ENCODE measurements at regions not wholly inside any gene's neighbourhood (a gene's known extent, or its start where the extent isn't known, plus 50 kb on each side); places are given as distances from the start of the nearest gene placed in this dataset.

- H3K27me3 ChIP-seq (ENCODE audit: control insufficient read depth, insufficient read depth, low read length) = no peaks in the 10 kb centered on the region
- ChIA-PET POLR2A (no interaction called here), CTCF (interaction anchor here (1.5 kb wide), 1 partner anchor 13 kb away, joined by 3 read pairs; no protein-coding TSS in a partner anchor)
- no peak for TF ChIP-seq CTCF (IDR thresholded peaks at IDR 0.05; ENCODE audit: low read depth, low read length)
- H3K9me3 ChIP-seq (ENCODE audit: control insufficient read depth, insufficient read depth, low read length) = no peaks in the 10 kb centered on the region
- no peak for DNase-seq (ENCODE audit: low read depth, low spot score)
- no peak overlapping the region for H3K4me3 ChIP-seq (ENCODE audit: low read depth, low read length)
- H3K27ac ChIP-seq (ENCODE audit: low read depth, low read length) = no peak overlapping the region
Measured at GRCh38 chr9:70465904-70466303, 51.4 kb upstream of the KLF9 start.

GRCh38 chr9:70465398-70465797 is 50.9 kb upstream of the KLF9 start:
- H3K27me3 ChIP-seq (ENCODE audit: control insufficient read depth, insufficient read depth, low read length) = no peaks in the 10 kb centered on the region
- 0 out of 2 replicates have a peak, but pooled peaks have one; percentile 12 for TF ChIP-seq CTCF (IDR thresholded peaks at IDR 0.05; ENCODE audit: low read depth, low read length)
- H3K4me3 ChIP-seq (ENCODE audit: low read depth, low read length) = no peak overlapping the region
- no peaks in the 10 kb centered on the region for H3K9me3 ChIP-seq (ENCODE audit: control insufficient read depth, insufficient read depth, low read length)
- no peak for DNase-seq (ENCODE audit: low read depth, low spot score)
- ChIA-PET POLR2A (no interaction called here), CTCF (no interaction called here)
- H3K27ac ChIP-seq (ENCODE audit: low read depth, low read length) = no peak overlapping the region
